SK-N-SH (cell line): ENCODE measurements at regions not wholly inside any gene's neighbourhood (a gene's known extent, or its start where the extent isn't known, plus 50 kb on each side); places are given as distances from the start of the nearest gene placed in this dataset.
"Not testable (repeated sequence)": the region's sequence is repeated elsewhere in the genome, so short reads cannot be mapped to it uniquely, and the experiment has no call there.

Source experiments
- CTCF ChIA-PET: fragments of 300-600, 350-600 bp; formaldehyde crosslinking; extraction: SDS; loops from one replicate; lab custom pipeline; 2021; lab: Yijun Ruan, JAX
- POLR2A ChIA-PET: fragments of 350-600 bp; sonication (Branson Sonifier 250); formaldehyde crosslinking; extraction: SDS; loops from one replicate; lab custom pipeline; 2020; ENCODE audit warnings: antibody characterized with exemption, inconsistent platforms; lab: Yijun Ruan, JAX
- DNase-seq: peaks from one replicate; pipeline ENCODE4 v3.0.0; 2012
- H2AFZ ChIP-seq: fragments of 200-600 bp; sonication (generic); 2 replicates; pipeline ENCODE4 v1.8.1; 2016; ENCODE audit warnings: antibody characterized with exemption, mild to moderate bottlenecking, low read depth
- H3F3A ChIP-seq: fragments of 200-600 bp; sonication (generic); replicated peaks from 2 replicates; pipeline ENCODE3; 2016; ENCODE audit warnings: antibody characterized with exemption, mild to moderate bottlenecking; ENCODE audit not compliant: insufficient read depth
- H3K27ac ChIP-seq, 2 experiments: fragments of 200-500 bp in 1 of 2; fragments of 200-600 bp in 1 of 2; sonication (Bioruptor generic) in 1 of 2; sonication (generic), shearing (Covaris generic) in 1 of 2; 2 replicates each; pipeline versions ENCODE4 v1.5.1 to v1.6.1; 2014 to 2016; ENCODE audit warnings: low read depth in 2 of 2, inconsistent platforms in 1 of 2, low read length in 1 of 2, mild to moderate bottlenecking in 1 of 2, mixed read lengths in 1 of 2
- H3K27me3 ChIP-seq: fragments of 200-600 bp; sonication (generic), shearing (Covaris generic); 2 replicates; pipeline ENCODE4 v1.6.1; 2016; ENCODE audit warnings: mixed run types; ENCODE audit not compliant: insufficient read depth
- H3K36me3 ChIP-seq, 2 experiments: fragments of 200-500 bp in 1 of 2; fragments of 200-600 bp in 1 of 2; sonication (Bioruptor generic) in 1 of 2; sonication (generic) in 1 of 2; replicated peaks in 1 of 2; 2 replicates each; pipeline versions ENCODE3 to v1.5.1; 2014 to 2016; ENCODE audit warnings: low read length in 1 of 2, mild to moderate bottlenecking in 1 of 2; ENCODE audit not compliant: insufficient read depth in 2 of 2, control insufficient read depth in 1 of 2
- H3K4me1 ChIP-seq, 2 experiments: fragments of 200-500 bp in 1 of 2; fragments of 200-600 bp in 1 of 2; sonication (Bioruptor generic) in 1 of 2; sonication (generic), shearing (Covaris generic) in 1 of 2; 2 replicates each; pipeline versions ENCODE4 v1.5.1 to v1.6.1; 2014 to 2016; ENCODE audit warnings: low read depth in 1 of 2, low read length in 1 of 2, mixed run types in 1 of 2; ENCODE audit not compliant: insufficient read depth in 2 of 2, control insufficient read depth in 1 of 2
- H3K4me2 ChIP-seq: fragments of 200-600 bp; sonication (generic), shearing (Covaris generic); 2 replicates; pipeline ENCODE4 v1.6.1; 2017; ENCODE audit warnings: mixed run types
- H3K4me3 ChIP-seq, 2 experiments: fragments of 200-500 bp in 1 of 2; fragments of 200-600 bp in 1 of 2; sonication (Bioruptor generic) in 1 of 2; sonication (generic), shearing (Covaris generic) in 1 of 2; 2 replicates each; pipeline versions ENCODE4 v1.5.1 to v1.8.1; 2014 to 2016; ENCODE audit warnings: low read depth in 2 of 2, inconsistent platforms in 1 of 2, low read length in 1 of 2, mild to moderate bottlenecking in 1 of 2, mixed read lengths in 1 of 2, moderate library complexity in 1 of 2
- H3K79me2 ChIP-seq: fragments of 200-600 bp; sonication (generic); 2 replicates; pipeline ENCODE4 v1.8.1; 2017; ENCODE audit warnings: mild to moderate bottlenecking; ENCODE audit not compliant: insufficient read depth
- H3K9ac ChIP-seq: fragments of 200-600 bp; sonication (generic); 2 replicates; pipeline ENCODE4 v1.6.1; 2017; ENCODE audit warnings: mixed run types
- H3K9me2 ChIP-seq: fragments of 200-600 bp; sonication (generic); 2 replicates; pipeline ENCODE4 v1.6.1; 2017; ENCODE audit warnings: mixed run types
- H3K9me3 ChIP-seq: fragments of 200-600 bp; sonication (generic); 2 replicates; pipeline ENCODE4 v1.6.1; 2017; ENCODE audit warnings: mixed run types, mild to moderate bottlenecking, moderate library complexity
- H4K20me1 ChIP-seq: fragments of 200-600 bp; sonication (generic); 2 replicates; pipeline ENCODE4 v1.6.1; 2017; ENCODE audit warnings: mild to moderate bottlenecking, mixed run types; ENCODE audit not compliant: insufficient read depth
- CHD2 ChIP-seq: fragments of 150-350 bp; IDR thresholded peaks from 2 replicates; pipeline ENCODE4 v1.6.1; 2018; ENCODE audit warnings: low read length; ENCODE audit not compliant: partially characterized antibody
- ELF1 ChIP-seq: IDR thresholded peaks from 2 replicates; pipeline ENCODE4 v1.4.0; 2012
- FOXJ3 ChIP-seq: sonication (generic); formaldehyde crosslinking; IDR thresholded peaks from 2 replicates; pipeline ENCODE4 v1.5.1; 2020; ENCODE audit warnings: mild to moderate bottlenecking, missing genetic modification reagents
- GABPA ChIP-seq: IDR thresholded peaks from 2 replicates; pipeline ENCODE4 v1.4.0; 2012; ENCODE audit warnings: low read depth, mild to moderate bottlenecking
- GATA2 ChIP-seq: sonication (generic); formaldehyde crosslinking; IDR thresholded peaks from 2 replicates; pipeline ENCODE4 v1.5.0; 2020; ENCODE audit warnings: mild to moderate bottlenecking, missing genetic modification reagents
- JUND ChIP-seq: IDR thresholded peaks from 2 replicates; pipeline ENCODE4 v1.4.0; 2012
- MEF2A ChIP-seq: IDR thresholded peaks from 2 replicates; pipeline ENCODE4 v1.4.0; 2012; ENCODE audit warnings: low read depth, borderline replicate concordance
- NFIC ChIP-seq: IDR thresholded peaks from 2 replicates; pipeline ENCODE4 v1.4.0; 2012; ENCODE audit warnings: borderline replicate concordance
- RCOR1 ChIP-seq: fragments of 150-350 bp; IDR thresholded peaks from 2 replicates; pipeline ENCODE4 v1.6.1; 2017; ENCODE audit warnings: antibody characterized with exemption, low read length
- TAF1 ChIP-seq: IDR thresholded peaks from 2 replicates; pipeline ENCODE4 v1.6.1; 2012; ENCODE audit warnings: low read depth, mild to moderate bottlenecking, low read length, moderate library complexity, borderline replicate concordance
- TEAD4 ChIP-seq: IDR thresholded peaks from 2 replicates; pipeline ENCODE4 v1.4.0; 2012; ENCODE audit warnings: mild to moderate bottlenecking, borderline replicate concordance; ENCODE audit not compliant: insufficient read depth
- USF1 ChIP-seq: IDR thresholded peaks from 2 replicates; pipeline ENCODE4 v1.4.0; 2012; ENCODE audit warnings: low read depth, borderline replicate concordance
- YY1 ChIP-seq: IDR thresholded peaks from 2 replicates; pipeline ENCODE4 v1.4.0; 2012; ENCODE audit warnings: low read depth, mild to moderate bottlenecking
- ZBTB33 ChIP-seq: IDR thresholded peaks from 2 replicates; pipeline ENCODE4 v1.4.0; 2012; ENCODE audit warnings: low read depth, borderline replicate concordance
- WGBS: methylation state at CpG from one replicate; pipeline ENCODE4 v1.1.6; 2017; ENCODE audit warnings: low lambda C conversion rate; 5-methylcytosine and 5-hydroxymethylcytosine counted together

GRCh38 chr14:105639969-105640931 lies 113.9 kb downstream of the TMEM121 start:
- H3K4me1 ChIP-seq, DNase-seq, H3K9ac ChIP-seq, H3K27ac ChIP-seq, H3K4me3 ChIP-seq, H3F3A ChIP-seq, H3K79me2 ChIP-seq, H3K9me2 ChIP-seq, H3K9me3 ChIP-seq, H2AFZ ChIP-seq, POLR2A ChIA-PET, H3K27me3 ChIP-seq, CTCF ChIA-PET, H3K36me3 ChIP-seq, H4K20me1 ChIP-seq, H3K4me2 ChIP-seq: not testable (repeated sequence)
- WGBS, result 6% methylated on average over 7 of the region's 33 CpGs

GRCh38 chr14:105641075-105641937 lies 114.9 kb downstream of the TMEM121 start:
- no peaks in the 10 kb centered on the region for H3K27me3 ChIP-seq
- H3K27ac ChIP-seq, result no peak overlapping the region
- DNase-seq, result no peak
- no peaks in the 10 kb centered on the region for H3K9me3 ChIP-seq
- no peak overlapping the region for H3K9ac ChIP-seq
- H3K4me1 ChIP-seq, result no peaks in the 10 kb centered on the region
- H2AFZ ChIP-seq, result no peak overlapping the region
- H3K9me2 ChIP-seq, result no peaks in the 10 kb centered on the region
- no peaks in the 10 kb centered on the region for H3K36me3 ChIP-seq
- POLR2A ChIA-PET, result no interaction called here
- no peak overlapping the region for H3K4me3 ChIP-seq
- H3K79me2 ChIP-seq, result no peaks in the 10 kb centered on the region
- no peak overlapping the region for H3K4me2 ChIP-seq
- no peaks in the 10 kb centered on the region for H4K20me1 ChIP-seq
- H3F3A ChIP-seq, result no peaks in the 10 kb centered on the region
- CTCF ChIA-PET, result no interaction called here
- no peak for TF ChIP-seq FOXJ3 (CRISPR knock-in tag)
- no peak for TF ChIP-seq TAF1
- no peak for TF ChIP-seq JUND
- TF ChIP-seq RCOR1, result no peak
- TF ChIP-seq ELF1, result no peak
- TF ChIP-seq NFIC, result no peak
- TF ChIP-seq USF1, result no peak
- TF ChIP-seq GABPA, result no peak
- TF ChIP-seq TEAD4, result no peak
- TF ChIP-seq GATA2 (CRISPR knock-in tag), result no peak
- no peak for TF ChIP-seq CHD2
- TF ChIP-seq MEF2A, result no peak
- no peak for TF ChIP-seq ZBTB33
- TF ChIP-seq YY1, result no peak
- whole genome bisulfite sequencing, result 34% methylated on average over 12 of the region's 17 CpGs

- POLR2A ChIA-PET, H3K4me2 ChIP-seq, H3K36me3 ChIP-seq, DNase-seq, H3F3A ChIP-seq, H3K27ac ChIP-seq, CTCF ChIA-PET, H2AFZ ChIP-seq, H3K79me2 ChIP-seq, H3K9me2 ChIP-seq, H3K4me3 ChIP-seq, H3K27me3 ChIP-seq, H3K4me1 ChIP-seq, H3K9me3 ChIP-seq, H3K9ac ChIP-seq, H4K20me1 ChIP-seq: not testable (repeated sequence)
- WGBS, result 26% methylated on average over 5 of the region's 12 CpGs
Observed at GRCh38 chr14:105641951-105642350, 115.6 kb downstream of the TMEM121 start.

- H3K36me3 ChIP-seq, POLR2A ChIA-PET, H3K4me3 ChIP-seq, H3F3A ChIP-seq, H3K4me2 ChIP-seq, H3K79me2 ChIP-seq, H3K4me1 ChIP-seq, H3K27me3 ChIP-seq, DNase-seq, H3K27ac ChIP-seq, H3K9me3 ChIP-seq, H4K20me1 ChIP-seq, H3K9ac ChIP-seq, H3K9me2 ChIP-seq, H2AFZ ChIP-seq, CTCF ChIA-PET: not testable (repeated sequence)
- WGBS, result 47% methylated on average over 8 of the region's 19 CpGs
Observed at GRCh38 chr14:105642486-105642885, 116.1 kb downstream of the TMEM121 start.
